ENCODE measurements at regions not wholly inside any gene's neighbourhood (a gene's known extent, or its start where the extent isn't known, plus 50 kb on each side); places are given as distances from the start of the nearest gene placed in this dataset.

- DNase-seq: no peak
Measured at GRCh38 chr13:105825071-105825470, 710.4 kb downstream of the EFNB2 start.

DNA sequence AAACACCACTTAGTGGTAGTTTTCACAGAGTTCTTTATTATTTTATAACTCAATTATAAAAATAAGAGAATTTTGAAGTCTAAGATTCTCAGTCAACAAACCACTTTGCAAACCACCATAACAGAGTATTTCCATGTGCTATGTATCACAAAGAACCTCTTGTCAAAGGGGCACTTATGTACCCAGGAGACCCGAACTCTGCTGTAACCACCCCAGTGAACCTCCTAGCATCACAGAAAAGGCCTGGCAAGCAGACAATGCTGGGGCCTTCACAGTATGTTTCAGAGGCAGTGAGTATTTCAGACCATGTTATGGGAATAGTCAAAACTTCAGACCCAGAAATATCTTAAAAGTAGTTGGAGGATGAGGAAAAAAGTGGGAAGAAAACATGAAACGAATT lies 714.1 kb downstream of the EFNB2 start:
- DNase-seq: no peak

DNA sequence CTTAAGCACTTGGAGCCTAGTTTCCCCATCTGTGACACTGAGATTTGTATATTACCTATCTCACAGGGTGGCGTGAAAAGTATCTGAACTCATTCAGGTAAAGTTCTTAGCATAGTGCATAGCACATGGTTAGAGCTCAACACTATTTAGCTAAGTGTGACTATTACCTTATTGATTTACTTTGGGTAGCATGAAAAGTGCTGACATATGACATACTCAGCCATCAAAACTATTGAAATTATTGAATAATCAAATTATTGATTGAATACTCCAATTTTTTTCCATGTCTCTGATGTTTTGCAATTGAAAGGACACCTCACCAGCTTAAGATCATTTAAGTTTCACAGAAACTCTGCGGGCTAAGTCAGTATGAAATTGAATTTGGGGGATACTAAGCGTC lies 715.0 kb downstream of the EFNB2 start:
- no peak for DNase-seq

DNA sequence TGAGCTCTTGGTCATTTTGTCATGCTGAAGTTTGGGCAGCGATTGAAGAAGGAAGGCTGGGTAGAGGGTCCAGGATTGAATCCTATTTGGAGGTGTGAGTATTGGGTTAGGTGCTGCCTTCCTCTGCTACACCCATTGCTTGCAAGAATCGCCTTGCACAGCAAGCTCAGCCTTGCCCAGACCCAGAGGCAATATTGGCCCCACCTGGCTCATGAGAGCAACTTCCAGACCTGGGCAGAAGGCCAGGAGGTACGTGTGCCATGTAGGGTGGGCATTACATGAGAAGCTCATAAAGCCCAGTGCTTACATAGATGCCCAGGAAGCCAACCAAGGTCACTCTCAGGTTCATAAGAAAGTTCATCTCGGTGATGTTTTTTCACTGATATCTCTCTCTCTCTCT lies 718.0 kb downstream of the EFNB2 start:
- DNase-seq: no peak

DNA sequence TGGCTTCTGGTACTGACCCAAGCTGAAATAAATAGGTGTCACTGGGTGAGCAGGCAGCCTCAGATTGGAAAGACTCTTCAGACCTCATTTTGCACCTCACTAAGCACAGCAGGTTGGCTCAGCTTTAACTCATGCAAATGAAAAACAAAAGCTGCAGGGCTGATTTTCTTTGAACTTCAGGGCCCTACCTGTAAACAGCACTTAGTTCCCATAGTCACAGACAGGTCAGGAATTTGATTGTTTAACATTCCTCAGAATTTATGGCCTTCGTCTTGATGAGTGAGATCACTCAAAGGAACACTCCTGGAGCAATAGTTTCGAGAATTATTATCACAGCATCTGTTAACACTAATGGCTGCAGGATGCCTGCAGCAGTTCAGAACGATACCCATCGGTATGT lies 718.5 kb downstream of the EFNB2 start:
- DNase-seq: no peak

GRCh38 chr13:105814902-105815250 lies 720.6 kb downstream of the EFNB2 start:
- no peak for DNase-seq

GRCh38 chr13:105814219-105814901 lies 721.1 kb downstream of the EFNB2 start:
- no peak for DNase-seq

- DNase-seq: no peak
Measured at GRCh38 chr13:105806628-105806920, 728.9 kb downstream of the EFNB2 start.

DNA sequence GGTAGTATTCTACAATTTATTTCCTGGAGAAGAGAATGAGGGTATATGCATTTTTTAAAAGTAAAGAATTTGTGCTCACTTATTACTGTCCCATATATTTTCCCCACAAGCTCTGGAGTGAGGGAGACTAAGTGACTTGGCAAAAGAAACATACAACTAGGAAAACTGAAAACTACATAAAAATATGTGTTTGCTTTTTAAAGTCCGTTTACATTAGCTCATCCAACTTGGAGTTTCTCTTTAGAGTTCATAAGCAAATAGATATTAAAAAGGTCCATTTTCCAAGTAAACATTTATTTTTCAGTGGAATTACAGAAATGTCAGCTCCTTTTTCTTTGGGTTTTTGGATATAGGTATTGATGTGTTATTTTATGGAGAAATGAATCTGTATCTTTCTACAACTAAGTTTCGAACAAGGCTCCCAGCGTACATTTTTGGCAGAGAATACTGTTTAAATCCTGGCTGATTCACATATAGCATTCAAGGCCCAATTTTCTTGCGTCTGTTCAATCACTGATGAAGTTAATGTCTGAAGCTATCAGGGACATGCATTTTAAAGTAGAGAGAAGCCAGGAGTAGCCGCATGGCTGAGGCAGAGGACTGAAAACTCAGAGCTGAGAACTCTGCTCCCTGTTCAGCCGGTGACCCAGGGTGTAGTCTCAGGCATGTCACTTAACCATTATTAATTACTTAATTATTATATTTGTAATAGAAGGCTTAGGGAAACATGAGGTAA lies 729.4 kb downstream of the EFNB2 start:
- no peak for DNase-seq

GRCh38 chr13:105804561-105805190 lies 730.8 kb downstream of the EFNB2 start:
- no peak for DNase-seq

DNA sequence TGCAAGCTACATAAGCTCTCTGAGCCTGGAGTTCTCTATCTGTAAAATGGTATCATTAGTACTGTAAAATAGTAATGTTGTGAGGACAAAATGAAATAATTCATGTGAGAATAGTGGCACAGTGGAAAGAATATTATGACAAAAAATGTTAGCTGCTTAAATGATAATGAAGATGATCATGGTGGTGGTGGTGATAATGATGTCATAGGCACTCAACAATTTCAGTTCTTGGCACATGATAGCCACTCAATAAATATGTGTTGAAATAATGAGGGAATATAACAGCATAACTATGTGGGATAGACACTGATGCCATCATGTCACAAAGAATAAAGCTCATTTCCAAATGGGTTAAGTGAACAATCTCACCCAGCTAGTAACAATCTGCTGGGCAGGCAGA lies 736.3 kb downstream of the EFNB2 start:
- no peak for DNase-seq

DNA sequence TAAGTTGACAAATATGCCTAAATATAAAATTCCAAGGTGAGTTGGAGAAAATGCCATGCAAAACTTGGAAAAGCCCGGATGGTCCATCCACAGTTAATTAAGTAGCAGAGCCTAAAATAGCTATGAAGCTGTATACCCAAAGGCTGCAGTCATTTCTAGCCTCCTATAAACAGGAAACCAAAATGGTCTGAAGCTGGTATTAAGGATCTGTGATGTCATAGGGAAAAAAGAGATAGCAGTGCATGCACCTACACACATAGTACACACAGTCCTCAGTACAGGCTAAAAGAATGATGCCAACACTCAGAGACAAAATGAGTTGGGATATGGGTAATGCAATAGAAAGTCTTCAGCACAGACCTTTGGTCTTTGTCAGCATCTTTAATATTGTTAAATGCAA lies 736.9 kb downstream of the EFNB2 start:
- DNase-seq: no peak

- DNase-seq: no peak
Measured at GRCh38 chr13:105796081-105796480, 739.4 kb downstream of the EFNB2 start.

DNA sequence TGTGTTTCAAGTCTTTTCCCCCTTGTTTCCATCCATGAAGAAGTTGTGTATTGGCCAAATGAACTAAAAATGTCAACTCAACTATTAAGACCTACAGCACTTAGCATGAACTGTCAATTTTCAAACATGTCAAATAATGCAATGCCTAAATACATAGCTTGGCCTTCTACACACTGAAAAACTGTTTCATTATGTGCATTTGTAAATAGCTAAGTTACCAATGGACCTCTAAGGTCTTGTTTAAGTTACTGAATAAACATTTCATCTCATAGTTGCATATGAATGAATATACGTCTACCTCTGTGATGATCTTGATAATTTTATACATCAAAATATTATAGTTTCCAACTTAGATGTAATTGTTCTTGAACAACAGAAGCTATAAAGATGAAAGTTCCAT lies 744.5 kb downstream of the EFNB2 start:
- DNase-seq: no peak

GRCh38 chr13:105788530-105788929 lies 746.9 kb downstream of the EFNB2 start:
- DNase-seq: no peak

GRCh38 chr13:105787632-105788031 lies 747.8 kb downstream of the EFNB2 start:
- DNase-seq: no peak

- no peak for DNase-seq
Measured at GRCh38 chr13:105785436-105785835, 750.0 kb downstream of the EFNB2 start.

DNA sequence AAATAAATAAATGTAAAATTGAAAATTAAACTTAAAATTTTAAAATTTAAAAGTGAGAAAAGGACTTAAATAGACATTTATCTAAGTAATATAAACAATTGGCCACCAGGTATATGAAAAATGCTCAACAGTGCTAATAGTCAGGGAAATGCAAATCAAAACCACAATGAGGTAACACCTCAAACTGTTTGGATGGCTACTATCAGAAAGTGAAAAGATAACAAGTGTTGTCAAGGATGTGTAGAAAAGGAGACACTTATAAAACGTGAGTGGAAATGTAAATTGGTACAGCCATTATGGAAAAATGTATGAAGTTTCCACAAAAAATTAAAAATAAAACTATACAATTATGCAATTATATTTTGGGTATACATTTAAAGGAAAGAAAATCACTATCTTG lies 752.2 kb downstream of the EFNB2 start:
- DNase-seq: no peak

DNA sequence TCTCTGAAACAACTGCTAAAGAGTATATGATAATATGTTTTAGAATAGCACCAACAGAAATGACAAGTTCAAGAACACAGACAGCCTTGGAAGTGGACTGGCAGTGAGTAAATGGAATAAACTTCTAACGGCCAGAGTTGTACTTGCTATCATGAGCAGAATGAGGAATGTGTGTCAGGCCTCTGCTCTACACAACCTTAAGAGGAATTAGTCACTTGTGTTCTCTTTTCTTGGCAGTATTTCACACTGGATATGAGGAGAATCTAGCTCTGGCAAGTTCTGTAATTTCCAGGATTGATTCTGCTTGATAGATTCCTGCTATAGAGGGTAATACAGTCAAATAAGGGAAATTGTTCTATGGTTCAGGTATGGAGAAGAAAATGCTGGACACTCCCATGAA lies 757.3 kb downstream of the EFNB2 start:
- no peak for DNase-seq

DNA sequence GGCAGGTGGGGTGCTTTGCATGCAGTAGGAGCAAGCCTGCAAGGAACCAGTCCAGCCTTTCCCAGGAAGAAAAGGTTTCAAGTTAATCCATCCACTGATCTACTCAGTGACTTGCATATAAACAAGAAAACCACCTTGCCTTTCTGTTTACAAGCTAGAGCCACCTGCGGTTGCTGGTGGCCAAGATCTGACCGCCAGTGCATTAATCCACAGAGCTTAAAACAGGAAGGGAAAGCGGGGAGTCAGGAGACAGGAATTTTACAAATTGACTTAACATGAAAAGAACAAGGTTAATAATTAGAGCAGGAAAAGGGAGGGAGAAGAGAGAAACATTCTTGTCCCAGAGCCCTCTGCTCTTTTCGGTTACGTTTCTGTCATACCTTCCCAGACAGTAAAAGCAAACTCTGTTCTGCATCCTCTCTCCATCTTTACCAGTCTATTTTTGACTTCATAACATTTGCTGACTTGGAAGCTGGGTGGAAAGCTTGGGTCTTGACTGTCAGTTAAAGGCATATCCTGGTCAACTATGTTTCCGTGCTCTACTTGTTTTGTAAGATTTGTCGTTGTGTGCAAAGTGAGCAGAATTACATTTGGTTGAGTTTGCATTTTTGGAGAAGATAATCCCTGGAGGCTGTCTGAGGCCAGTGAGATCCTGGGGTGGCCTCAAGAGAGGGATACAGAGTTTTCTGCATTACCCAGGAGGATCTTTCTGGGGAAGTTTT lies 760.6 kb downstream of the EFNB2 start:
- no peak for DNase-seq

DNA sequence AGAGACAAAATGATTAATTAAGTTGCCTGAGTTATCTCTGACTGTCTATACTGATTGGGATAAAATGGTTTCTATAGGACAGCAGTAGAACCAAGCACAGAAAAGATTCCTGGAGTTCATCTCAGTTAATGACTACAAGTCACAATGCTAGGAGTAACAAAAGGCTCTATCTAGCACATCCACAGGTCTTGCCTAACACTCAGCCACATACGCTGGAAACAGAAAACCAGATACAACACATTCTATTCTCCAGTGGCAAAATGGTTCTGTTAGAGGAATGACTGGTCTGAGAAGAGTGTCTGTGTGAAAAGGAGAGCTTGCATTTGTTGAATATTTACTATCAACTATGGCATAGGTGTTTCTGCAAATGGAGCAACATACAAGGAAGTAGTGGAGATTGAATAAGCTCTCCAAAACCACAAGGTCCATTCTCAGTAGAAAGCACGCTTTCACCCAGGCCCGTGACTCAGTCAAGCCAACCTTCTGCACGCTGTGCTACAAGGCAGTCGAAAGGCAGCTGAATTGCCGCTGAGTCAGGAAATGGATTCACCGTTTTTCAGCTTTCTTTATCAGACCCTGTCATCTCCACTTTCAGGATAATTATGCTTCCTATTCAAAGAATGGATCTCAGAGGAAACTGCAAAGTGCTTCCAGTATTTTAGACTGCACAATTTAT lies 761.5 kb downstream of the EFNB2 start:
- DNase-seq: no peak

DNA sequence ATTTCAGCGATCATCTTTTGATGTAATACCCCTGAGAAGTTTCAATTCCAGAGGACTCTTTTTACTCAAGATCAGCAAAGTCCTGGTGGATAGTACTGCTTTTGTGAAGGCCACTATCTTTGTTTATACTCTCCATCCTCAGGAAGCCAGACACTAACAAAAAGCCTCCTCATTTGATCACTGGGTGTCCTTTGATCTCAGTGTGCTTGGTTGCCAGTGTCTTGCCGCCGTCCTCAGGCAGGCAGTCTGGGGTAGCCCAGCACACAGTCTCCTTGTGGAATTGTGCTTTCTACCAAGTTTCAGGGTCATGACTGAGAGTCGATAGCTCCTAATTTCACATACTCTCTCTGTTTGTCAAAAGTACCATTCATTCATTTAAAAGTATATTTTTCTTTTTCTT lies 762.2 kb downstream of the EFNB2 start:
- DNase-seq: no peak

DNA sequence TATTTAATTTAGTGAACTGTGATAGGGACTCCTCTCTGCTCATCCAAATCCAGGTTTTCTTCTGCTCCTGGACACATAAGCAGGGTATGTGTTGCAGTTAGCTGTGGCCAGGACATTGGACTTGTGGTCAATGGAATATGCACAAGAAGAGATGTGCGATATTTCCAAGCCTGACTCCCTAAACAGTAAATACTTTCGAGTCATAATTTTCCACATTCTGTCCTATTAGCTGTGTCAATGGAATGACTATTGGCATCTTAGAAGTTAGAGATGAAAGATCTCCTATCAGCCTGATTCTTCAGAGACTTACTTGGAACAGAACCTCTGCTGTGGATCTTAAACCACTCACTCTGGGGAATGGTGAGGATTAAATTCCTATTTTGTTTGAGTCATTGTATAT lies 771.0 kb downstream of the EFNB2 start:
- DNase-seq: no peak

Data from activated CD8-positive, alpha-beta memory T cell treated with anti-CD3 and anti-CD28 coated beads for 24 hours (primary cell).